Suprapubic skin (tissue), 4 donors: ENCODE measurements at regions not wholly inside any gene's neighbourhood (a gene's known extent, or its start where the extent isn't known, plus 50 kb on each side); places are given as distances from the start of the nearest gene placed in this dataset.

ENCODE experiments used
- DNase-seq, 2 donors: peaks; one replicate each; pipeline ENCODE4 v3.0.0-alpha.2; 2019; ENCODE audit warnings: low spot score in 2 of 2
- H3K27ac ChIP-seq: fragments of 200-600 bp; sonication (generic); one replicate; pipeline ENCODE4 v1.5.1; 2019
- H3K27me3 ChIP-seq: fragments of 200-600 bp; sonication (generic); one replicate; pipeline ENCODE4 v1.5.1; 2019
- H3K36me3 ChIP-seq: fragments of 200-600 bp; sonication (generic); one replicate; pipeline ENCODE4 v1.5.1; 2019
- H3K4me1 ChIP-seq: fragments of 200-600 bp; sonication (generic); one replicate; pipeline ENCODE4 v1.5.1; 2019
- H3K4me3 ChIP-seq: fragments of 200-600 bp; sonication (generic); one replicate; pipeline ENCODE4 v1.5.1; 2019; ENCODE audit warnings: mild to moderate bottlenecking
- H3K9me3 ChIP-seq: fragments of 200-600 bp; sonication (generic); one replicate; pipeline ENCODE4 v1.5.1; 2019
- EP300 ChIP-seq: sonication (generic); formaldehyde crosslinking; IDR thresholded peaks from one replicate; pipeline ENCODE4 v1.6.1; 2017; ENCODE audit warnings: antibody characterized with exemption
- POLR2A ChIP-seq, 2 donors: fragments of 450-650 bp; IDR thresholded peaks; one replicate each; pipeline ENCODE4 v1.6.1; 2017; ENCODE audit warnings: antibody characterized with exemption in 2 of 2, mild to moderate bottlenecking in 2 of 2, moderate library complexity in 2 of 2
- POLR2AphosphoS5 ChIP-seq, 3 donors: sonication (generic); formaldehyde crosslinking; IDR thresholded peaks; one replicate each; pipeline ENCODE4 v1.6.1; 2017; ENCODE audit warnings: antibody characterized with exemption in 3 of 3
- WGBS: methylation state at CpG from one replicate; pipeline ENCODE4 v1.1.5; 2018; 5-methylcytosine and 5-hydroxymethylcytosine counted together
- TF ChIP-seq, protein P1 (sequence below), 2 donors: fragments of 200-600 bp in 1 of 2; fragments of 450-650 bp in 1 of 2; sonication (generic) in 1 of 2; IDR thresholded peaks; one replicate each; pipeline ENCODE4 v1.5.1; 2016 to 2019; ENCODE audit warnings: antibody characterized with exemption in 2 of 2, mild to moderate bottlenecking in 1 of 2, moderate library complexity in 1 of 2

DNA sequence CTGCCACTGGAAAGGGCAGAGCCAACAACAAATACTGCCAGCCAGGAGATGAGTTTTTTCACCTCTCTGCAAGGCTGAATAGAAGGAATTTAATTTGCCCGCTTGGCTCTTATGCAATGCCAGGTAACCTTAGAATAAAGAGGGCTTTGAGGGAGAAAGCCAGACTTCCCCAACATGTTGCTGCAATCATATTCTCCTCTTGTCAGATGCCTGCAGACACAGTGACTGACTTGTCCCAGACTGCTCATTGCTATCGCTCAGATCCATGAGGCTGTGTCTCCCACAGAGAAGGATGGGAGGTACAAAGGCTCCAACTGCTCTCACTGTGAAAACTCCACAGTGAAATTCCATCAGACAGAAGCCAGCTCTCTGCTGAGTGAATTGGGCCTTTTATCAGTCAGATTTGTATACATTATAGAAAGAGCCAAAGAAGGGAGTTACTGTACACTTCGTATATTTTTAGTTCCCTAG lies 517.0 kb upstream of the ID4 start:
- Histone ChIP-seq H3K27me3 (no peaks in the 10 kb centered on the region), H3K36me3 (no peaks in the 10 kb centered on the region), H3K4me1 (no peaks in the 10 kb centered on the region), H3K9me3 (no peaks in the 10 kb centered on the region), H3K4me3 (no peak overlapping the region), H3K27ac (no peak overlapping the region)
- no peak for DNase-seq
- TF ChIP-seq, protein P1, sequence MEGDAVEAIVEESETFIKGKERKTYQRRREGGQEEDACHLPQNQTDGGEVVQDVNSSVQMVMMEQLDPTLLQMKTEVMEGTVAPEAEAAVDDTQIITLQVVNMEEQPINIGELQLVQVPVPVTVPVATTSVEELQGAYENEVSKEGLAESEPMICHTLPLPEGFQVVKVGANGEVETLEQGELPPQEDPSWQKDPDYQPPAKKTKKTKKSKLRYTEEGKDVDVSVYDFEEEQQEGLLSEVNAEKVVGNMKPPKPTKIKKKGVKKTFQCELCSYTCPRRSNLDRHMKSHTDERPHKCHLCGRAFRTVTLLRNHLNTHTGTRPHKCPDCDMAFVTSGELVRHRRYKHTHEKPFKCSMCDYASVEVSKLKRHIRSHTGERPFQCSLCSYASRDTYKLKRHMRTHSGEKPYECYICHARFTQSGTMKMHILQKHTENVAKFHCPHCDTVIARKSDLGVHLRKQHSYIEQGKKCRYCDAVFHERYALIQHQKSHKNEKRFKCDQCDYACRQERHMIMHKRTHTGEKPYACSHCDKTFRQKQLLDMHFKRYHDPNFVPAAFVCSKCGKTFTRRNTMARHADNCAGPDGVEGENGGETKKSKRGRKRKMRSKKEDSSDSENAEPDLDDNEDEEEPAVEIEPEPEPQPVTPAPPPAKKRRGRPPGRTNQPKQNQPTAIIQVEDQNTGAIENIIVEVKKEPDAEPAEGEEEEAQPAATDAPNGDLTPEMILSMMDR (IDR thresholded peaks at IDR 0.05): no peak
- no peak for TF ChIP-seq POLR2AphosphoS5 (IDR thresholded peaks at IDR 0.05)
- no peak for TF ChIP-seq EP300
- TF ChIP-seq POLR2A (IDR thresholded peaks at IDR 0.05): no peak
- WGBS: 59% methylated on average over 3 of the region's 3 CpGs

DNA sequence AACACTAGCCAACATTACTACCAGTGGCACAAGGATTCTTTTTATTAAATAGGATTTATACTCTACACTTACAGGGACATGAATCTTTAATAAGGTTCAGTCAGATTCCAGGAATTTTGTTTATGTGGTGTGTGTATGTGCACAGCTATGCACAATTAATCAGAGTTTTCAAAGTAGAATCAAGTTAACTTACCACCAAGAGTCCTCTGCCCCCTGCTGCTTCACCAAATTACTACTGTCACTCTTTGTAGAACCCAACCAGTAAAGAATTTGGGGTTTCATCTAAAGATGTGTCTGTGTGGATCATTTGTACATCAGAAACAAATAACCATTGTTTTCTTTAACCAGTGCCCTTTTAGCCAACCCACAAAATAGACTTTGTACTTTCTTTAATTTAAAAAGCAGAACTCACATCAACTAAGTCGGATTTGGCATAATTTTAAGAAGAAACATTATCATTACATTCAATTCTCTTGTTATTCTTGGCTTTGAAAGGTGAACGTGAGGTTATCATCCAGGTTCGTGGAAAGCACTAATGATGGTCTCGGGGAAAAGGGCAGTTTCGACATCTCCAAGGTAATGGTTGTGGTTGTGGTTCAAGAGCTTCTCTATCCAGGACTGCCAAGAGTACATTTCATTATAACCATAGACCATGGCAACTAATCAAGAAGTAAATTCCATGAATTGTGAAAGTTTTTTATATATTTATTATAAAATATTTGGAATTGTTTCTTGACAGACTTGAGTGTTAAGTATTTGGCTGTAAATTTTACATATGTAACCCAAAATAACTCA lies 514.3 kb upstream of the ID4 start:
- no peak for DNase-seq
- H3K4me3 ChIP-seq: no peak overlapping the region
- no peak for TF ChIP-seq POLR2AphosphoS5 (IDR thresholded peaks at IDR 0.05)
- no peak for TF ChIP-seq EP300
- TF ChIP-seq, protein P1 (IDR thresholded peaks at IDR 0.05): no peak
- no peak for TF ChIP-seq POLR2A (IDR thresholded peaks at IDR 0.05)
- no peaks in the 10 kb centered on the region for H3K27me3 ChIP-seq
- H3K4me1 ChIP-seq: peaks cover 10% of the 10 kb centered on the region
- WGBS: 76% methylated on average over 5 of the region's 5 CpGs
- no peak overlapping the region for H3K27ac ChIP-seq
- no peaks in the 10 kb centered on the region for H3K9me3 ChIP-seq
- no peaks in the 10 kb centered on the region for H3K36me3 ChIP-seq

DNA sequence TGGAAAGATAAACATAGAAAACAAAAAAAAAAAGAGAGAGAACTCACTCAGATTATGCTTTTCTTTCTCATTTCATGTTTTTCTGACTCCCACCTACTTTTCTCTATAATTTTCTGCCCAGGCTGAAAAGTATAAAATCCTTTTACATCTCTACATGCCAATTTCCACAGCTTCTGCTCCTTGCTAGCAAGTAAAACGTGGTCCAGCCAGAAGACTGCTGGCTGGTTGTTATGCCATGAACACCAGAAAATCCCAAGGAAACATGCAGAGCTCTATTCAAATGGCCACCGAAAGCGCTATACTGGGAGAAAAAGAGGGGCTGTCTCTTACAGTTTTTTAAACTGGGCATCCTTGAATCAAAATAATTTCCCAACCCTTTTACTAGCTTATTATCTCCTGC lies 512.8 kb upstream of the ID4 start:
- Histone ChIP-seq H3K9me3 (no peaks in the 10 kb centered on the region), H3K27me3 (no peaks in the 10 kb centered on the region), H3K4me1 (peaks cover 10% of the 10 kb centered on the region), H3K27ac (no peak overlapping the region), H3K4me3 (no peak overlapping the region), H3K36me3 (no peaks in the 10 kb centered on the region)
- WGBS: 77% methylated on average over 3 of the region's 3 CpGs
- DNase-seq: no peak
- TF ChIP-seq POLR2AphosphoS5 (IDR thresholded peaks at IDR 0.05) (no peak), POLR2A (IDR thresholded peaks at IDR 0.05) (no peak), EP300 (no peak)
- TF ChIP-seq, protein P1 (IDR thresholded peaks at IDR 0.05): no peak

DNA sequence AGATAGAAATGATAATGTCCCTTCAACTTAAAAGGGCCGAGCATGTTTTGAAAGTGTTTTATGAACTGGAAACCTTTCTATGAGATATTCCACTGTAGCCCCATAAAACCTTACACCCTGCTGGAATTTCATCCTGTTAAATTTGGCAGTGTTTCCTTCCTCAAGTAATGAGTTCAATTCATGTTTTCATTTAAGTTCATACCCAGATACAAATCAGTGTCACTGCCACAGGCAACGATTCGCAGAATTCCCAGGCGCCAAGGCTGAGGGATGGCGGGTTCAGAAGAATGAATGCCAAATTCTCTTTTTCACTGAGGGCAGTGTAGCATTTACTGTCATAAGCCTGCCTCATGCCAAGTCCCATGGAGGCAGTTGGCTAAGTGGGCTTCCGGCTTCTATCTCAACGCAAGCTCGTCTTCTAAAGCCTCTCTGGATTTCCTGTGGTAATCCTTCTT lies 511.8 kb upstream of the ID4 start:
- no peak for DNase-seq
- no peaks in the 10 kb centered on the region for H3K9me3 ChIP-seq
- H3K4me1 ChIP-seq: peaks cover 10% of the 10 kb centered on the region
- H3K27ac ChIP-seq: no peak overlapping the region
- H3K4me3 ChIP-seq: no peak overlapping the region
- WGBS: 19% methylated on average over 8 of the region's 8 CpGs
- H3K27me3 ChIP-seq: no peaks in the 10 kb centered on the region
- no peak for TF ChIP-seq POLR2AphosphoS5 (IDR thresholded peaks at IDR 0.05)
- no peak for TF ChIP-seq POLR2A (IDR thresholded peaks at IDR 0.05)
- TF ChIP-seq, protein P1 (IDR thresholded peaks at IDR 0.05): no peak
- no peak for TF ChIP-seq EP300
- no peaks in the 10 kb centered on the region for H3K36me3 ChIP-seq

DNA sequence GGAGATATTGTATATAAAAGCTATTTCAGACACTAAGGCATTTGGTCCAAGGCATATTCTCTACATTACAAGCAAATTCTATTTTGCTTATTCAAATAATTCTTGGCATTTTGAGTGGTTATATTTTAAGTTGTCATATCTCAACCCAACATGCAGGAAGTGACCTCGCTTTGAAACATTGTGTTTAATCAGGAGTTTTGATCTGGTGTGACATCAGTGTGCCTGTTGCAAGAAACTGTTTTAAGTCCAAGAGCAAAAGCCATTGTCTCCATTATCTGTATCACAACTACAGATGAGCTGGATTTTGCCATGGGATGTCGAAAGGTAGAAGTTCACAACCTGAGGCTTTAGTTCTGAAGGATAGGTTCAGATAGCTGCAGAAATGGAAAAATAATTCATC lies 509.9 kb upstream of the ID4 start:
- Histone ChIP-seq H3K36me3 (no peaks in the 10 kb centered on the region), H3K9me3 (no peaks in the 10 kb centered on the region), H3K27me3 (no peaks in the 10 kb centered on the region), H3K27ac (no peak overlapping the region), H3K4me3 (no peak overlapping the region), H3K4me1 (peaks cover 10% of the 10 kb centered on the region)
- TF ChIP-seq POLR2AphosphoS5 (IDR thresholded peaks at IDR 0.05) (no peak), EP300 (no peak), POLR2A (IDR thresholded peaks at IDR 0.05) (no peak)
- TF ChIP-seq, protein P1 (IDR thresholded peaks at IDR 0.05): no peak
- no peak for DNase-seq
- WGBS: 82% methylated on average over 2 of the region's 2 CpGs
